ENCODE measurements at regions not wholly inside any gene's neighbourhood (a gene's known extent, or its start where the extent isn't known, plus 50 kb on each side); places are given as distances from the start of the nearest gene placed in this dataset.
"Not testable (repeated sequence)": the region's sequence is repeated elsewhere in the genome, so short reads cannot be mapped to it uniquely, and the experiment has no call there.

- not testable (repeated sequence) for DNase-seq
These were observed 430.6 kb downstream of the KCNJ2 start for GRCh38 chr17:70599945-70600344.

- no peak for DNase-seq
These were observed 433.9 kb downstream of the KCNJ2 start for GRCh38 chr17:70603226-70603625.

GRCh38 chr17:70604854-70605253, 435.5 kb downstream of the KCNJ2 start:
- DNase-seq: no peak

GRCh38 chr17:70606086-70606485, 436.8 kb downstream of the KCNJ2 start:
- no peak for DNase-seq

GRCh38 chr17:70608193-70608592, 438.9 kb downstream of the KCNJ2 start:
- DNase-seq: no peak

GRCh38 chr17:70608957-70609356, 439.6 kb downstream of the KCNJ2 start:
- DNase-seq: no peak

- no peak for DNase-seq
These were observed 440.2 kb downstream of the KCNJ2 start for GRCh38 chr17:70609566-70609965.

- DNase-seq: no peak
These were observed 440.8 kb downstream of the KCNJ2 start for GRCh38 chr17:70610161-70610560.

GRCh38 chr17:70613681-70614080, 444.3 kb downstream of the KCNJ2 start:
- DNase-seq: no peak

- no peak for DNase-seq
These were observed 446.5 kb downstream of the KCNJ2 start for GRCh38 chr17:70615831-70616230.

GRCh38 chr17:70618641-70619040, 449.3 kb downstream of the KCNJ2 start:
- no peak for DNase-seq

GRCh38 chr17:70621566-70621965, 452.2 kb downstream of the KCNJ2 start:
- DNase-seq: no peak

- peak in 1 of 5 donors; percentile 2 for DNase-seq
These were observed 453.3 kb downstream of the KCNJ2 start for GRCh38 chr17:70622368-70623260.

- no peak for DNase-seq
These were observed 454.9 kb downstream of the KCNJ2 start for GRCh38 chr17:70624211-70624610.

- no peak for DNase-seq
These were observed 460.6 kb downstream of the KCNJ2 start for GRCh38 chr17:70629902-70630301.

- peak in 1 of 5 donors; percentile 4 for DNase-seq
These were observed 467.3 kb downstream of the KCNJ2 start for GRCh38 chr17:70636517-70637133.

GRCh38 chr17:70642059-70642458, 472.7 kb downstream of the KCNJ2 start:
- no peak for DNase-seq

- no peak for DNase-seq
These were observed 474.8 kb downstream of the KCNJ2 start for GRCh38 chr17:70644096-70644495.

GRCh38 chr17:70646673-70647072, 477.3 kb downstream of the KCNJ2 start:
- DNase-seq: no peak

GRCh38 chr17:70648166-70648565, 478.8 kb downstream of the KCNJ2 start:
- DNase-seq: no peak

GRCh38 chr17:70653850-70654249, 484.5 kb downstream of the KCNJ2 start:
- no peak for DNase-seq

- DNase-seq: no peak
These were observed 485.4 kb downstream of the KCNJ2 start for GRCh38 chr17:70654706-70655105.

- DNase-seq: no peak
These were observed 486.0 kb downstream of the KCNJ2 start for GRCh38 chr17:70655176-70655958.

All from T-helper 1 cell (primary cell).